Parathyroid adenoma (tissue), 2 donors: ENCODE measurements at regions not wholly inside any gene's neighbourhood (a gene's known extent, or its start where the extent isn't known, plus 50 kb on each side); places are given as distances from the start of the nearest gene placed in this dataset.

Experiments used
- H2AFZ ChIP-seq: fragments of 300-600 bp; sonication (generic); one replicate; pipeline ENCODE4 v1.7.0; 2017; ENCODE audit warnings: antibody characterized with exemption, mild to moderate bottlenecking
- H3K27ac ChIP-seq: fragments of 300-600 bp; sonication (generic); one replicate; pipeline ENCODE4 v1.7.0; 2017
- H3K27me3 ChIP-seq: fragments of 300-600 bp; sonication (generic); one replicate; pipeline ENCODE4 v1.7.0; 2017; ENCODE audit warnings: low read length; ENCODE audit not compliant: control insufficient read depth, insufficient read depth
- H3K36me3 ChIP-seq: fragments of 300-600 bp; sonication (generic); one replicate; pipeline ENCODE4 v1.7.0; 2017; ENCODE audit warnings: low read length; ENCODE audit not compliant: control insufficient read depth, insufficient read depth
- H3K4me1 ChIP-seq: fragments of 300-600 bp; sonication (generic); one replicate; pipeline ENCODE4 v1.7.0; 2017; ENCODE audit warnings: control low read depth
- H3K4me2 ChIP-seq: fragments of 300-600 bp; sonication (generic); one replicate; pipeline ENCODE4 v1.7.0; 2017; ENCODE audit warnings: low read length
- H3K4me3 ChIP-seq: fragments of 300-600 bp; sonication (generic); one replicate; pipeline ENCODE4 v1.7.0; 2017; ENCODE audit warnings: low read depth, low read length
- H3K79me2 ChIP-seq: fragments of 300-600 bp; sonication (generic); one replicate; pipeline ENCODE4 v1.7.0; 2017; ENCODE audit warnings: control low read depth
- H3K9ac ChIP-seq: fragments of 300-600 bp; sonication (generic); one replicate; pipeline ENCODE4 v1.7.0; 2017; ENCODE audit warnings: mild to moderate bottlenecking
- H3K9me3 ChIP-seq: fragments of 300-600 bp; sonication (generic); one replicate; pipeline ENCODE4 v1.7.0; 2017; ENCODE audit warnings: low read length; ENCODE audit not compliant: control insufficient read depth
- TF ChIP-seq, protein P1 (sequence below): fragments of 300-600 bp; sonication (generic); IDR thresholded peaks from one replicate; pipeline ENCODE4 v1.7.0; 2017; ENCODE audit warnings: antibody characterized with exemption, mild to moderate bottlenecking
- donor health status: primary hyperparathyroidism.

- H3K4me3 ChIP-seq = no peak overlapping the region
- peak overlapping the region; percentile 7 for H2AFZ ChIP-seq
- no peaks in the 10 kb centered on the region for H3K27me3 ChIP-seq
- H3K79me2 ChIP-seq = no peaks in the 10 kb centered on the region
- H3K27ac ChIP-seq = no peak overlapping the region
- no peaks in the 10 kb centered on the region for H3K9me3 ChIP-seq
- TF ChIP-seq, protein P1, sequence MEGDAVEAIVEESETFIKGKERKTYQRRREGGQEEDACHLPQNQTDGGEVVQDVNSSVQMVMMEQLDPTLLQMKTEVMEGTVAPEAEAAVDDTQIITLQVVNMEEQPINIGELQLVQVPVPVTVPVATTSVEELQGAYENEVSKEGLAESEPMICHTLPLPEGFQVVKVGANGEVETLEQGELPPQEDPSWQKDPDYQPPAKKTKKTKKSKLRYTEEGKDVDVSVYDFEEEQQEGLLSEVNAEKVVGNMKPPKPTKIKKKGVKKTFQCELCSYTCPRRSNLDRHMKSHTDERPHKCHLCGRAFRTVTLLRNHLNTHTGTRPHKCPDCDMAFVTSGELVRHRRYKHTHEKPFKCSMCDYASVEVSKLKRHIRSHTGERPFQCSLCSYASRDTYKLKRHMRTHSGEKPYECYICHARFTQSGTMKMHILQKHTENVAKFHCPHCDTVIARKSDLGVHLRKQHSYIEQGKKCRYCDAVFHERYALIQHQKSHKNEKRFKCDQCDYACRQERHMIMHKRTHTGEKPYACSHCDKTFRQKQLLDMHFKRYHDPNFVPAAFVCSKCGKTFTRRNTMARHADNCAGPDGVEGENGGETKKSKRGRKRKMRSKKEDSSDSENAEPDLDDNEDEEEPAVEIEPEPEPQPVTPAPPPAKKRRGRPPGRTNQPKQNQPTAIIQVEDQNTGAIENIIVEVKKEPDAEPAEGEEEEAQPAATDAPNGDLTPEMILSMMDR = no peak
- no peaks in the 10 kb centered on the region for H3K36me3 ChIP-seq
- H3K9ac ChIP-seq = no peak overlapping the region
- H3K4me1 ChIP-seq = peaks cover 19% of the 10 kb centered on the region
- no peak overlapping the region for H3K4me2 ChIP-seq
Observed at GRCh38 chr10:44202952-44203351, 181.9 kb downstream of the CXCL12 start.

- H2AFZ ChIP-seq = no peak overlapping the region
- no peak overlapping the region for H3K9ac ChIP-seq
- no peak overlapping the region for H3K4me2 ChIP-seq
- H3K27ac ChIP-seq = no peak overlapping the region
- TF ChIP-seq, protein P1 = no peak
- H3K4me1 ChIP-seq = peaks cover 19% of the 10 kb centered on the region
- H3K4me3 ChIP-seq = no peak overlapping the region
- no peaks in the 10 kb centered on the region for H3K79me2 ChIP-seq
- H3K9me3 ChIP-seq = no peaks in the 10 kb centered on the region
- no peaks in the 10 kb centered on the region for H3K36me3 ChIP-seq
- no peaks in the 10 kb centered on the region for H3K27me3 ChIP-seq
Observed at GRCh38 chr10:44201656-44202055, 183.2 kb downstream of the CXCL12 start.

GRCh38 chr10:44201011-44201410 lies 183.9 kb downstream of the CXCL12 start:
- H3K9ac ChIP-seq = no peak overlapping the region
- TF ChIP-seq, protein P1 = no peak

DNA sequence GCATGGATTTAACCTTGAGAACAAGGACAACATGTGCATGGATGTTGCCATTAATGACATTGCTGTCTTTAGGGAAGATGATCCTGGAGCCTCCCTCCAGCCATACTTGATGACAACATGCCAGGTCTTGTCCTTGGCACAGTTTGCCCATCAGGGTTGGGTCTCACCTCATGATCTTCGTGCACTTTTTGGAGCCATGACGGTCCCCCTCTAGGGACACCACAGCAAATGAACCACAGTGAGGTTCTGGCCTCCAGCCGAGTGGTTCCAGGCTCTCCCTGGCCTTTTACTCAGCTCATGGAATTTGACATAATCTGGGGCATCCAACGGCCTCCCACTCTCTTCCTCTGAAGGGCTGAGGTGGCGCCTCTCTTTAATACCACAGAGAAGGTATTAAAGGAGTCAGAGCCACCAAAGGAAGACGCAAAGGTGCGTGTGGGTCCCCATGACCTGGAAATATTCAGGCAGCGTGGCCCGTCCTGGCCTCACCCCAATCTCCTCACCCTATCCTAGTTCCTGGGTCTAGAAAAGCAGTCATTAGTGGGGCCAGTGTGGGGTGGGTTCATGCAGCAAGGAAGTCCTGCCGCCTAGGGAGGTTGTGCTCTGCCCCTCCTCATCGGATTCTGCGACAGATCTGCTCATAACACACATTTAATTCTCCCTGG lies 184.8 kb downstream of the CXCL12 start:
- no peak overlapping the region for H3K27ac ChIP-seq
- H3K9me3 ChIP-seq = no peaks in the 10 kb centered on the region
- no peak overlapping the region for H3K4me3 ChIP-seq
- TF ChIP-seq, protein P1 = no peak
- H3K27me3 ChIP-seq = no peaks in the 10 kb centered on the region
- peaks cover 27% of the 10 kb centered on the region for H3K4me1 ChIP-seq
- no peak overlapping the region for H2AFZ ChIP-seq
- H3K79me2 ChIP-seq = no peaks in the 10 kb centered on the region
- H3K36me3 ChIP-seq = no peaks in the 10 kb centered on the region
- H3K9ac ChIP-seq = no peak overlapping the region
- H3K4me2 ChIP-seq = no peak overlapping the region

More at GRCh38 chr10:44201011-44201410, 183.9 kb downstream of the CXCL12 start:
- H3K27ac ChIP-seq = no peak overlapping the region
- H3K9me3 ChIP-seq = no peaks in the 10 kb centered on the region
- H3K36me3 ChIP-seq = no peaks in the 10 kb centered on the region
- no peak overlapping the region for H3K4me2 ChIP-seq
- no peak overlapping the region for H3K4me3 ChIP-seq
- H3K79me2 ChIP-seq = no peaks in the 10 kb centered on the region
- H3K27me3 ChIP-seq = no peaks in the 10 kb centered on the region
- H3K4me1 ChIP-seq = peaks cover 21% of the 10 kb centered on the region
- no peak overlapping the region for H2AFZ ChIP-seq

DNA sequence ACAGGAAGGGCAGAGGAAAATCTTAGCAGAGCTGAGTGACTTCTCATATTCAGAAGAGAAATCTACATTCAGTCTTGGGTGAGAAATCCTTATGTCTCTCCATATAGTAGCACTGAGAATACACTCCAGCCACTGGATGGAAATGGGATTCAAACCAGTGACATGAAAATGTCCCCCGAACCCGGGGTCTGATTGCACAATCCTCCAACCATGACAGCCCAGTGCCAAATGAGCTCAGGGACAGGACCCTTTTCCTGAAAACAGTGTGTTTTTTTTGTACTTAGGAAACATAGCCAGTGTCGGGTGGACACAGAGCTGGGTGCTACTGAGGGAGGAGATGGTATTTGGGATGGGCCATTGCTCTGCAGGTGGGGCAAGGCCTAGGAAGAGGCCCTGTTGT lies 185.6 kb downstream of the CXCL12 start:
- no peak overlapping the region for H3K9ac ChIP-seq
- H3K36me3 ChIP-seq = no peaks in the 10 kb centered on the region
- H3K79me2 ChIP-seq = no peaks in the 10 kb centered on the region
- peak overlapping the region; percentile 52 for H2AFZ ChIP-seq
- no peak overlapping the region for H3K4me2 ChIP-seq
- TF ChIP-seq, protein P1 = no peak
- H3K4me3 ChIP-seq = no peak overlapping the region
- peaks cover 30% of the 10 kb centered on the region for H3K4me1 ChIP-seq
- no peak overlapping the region for H3K27ac ChIP-seq
- H3K9me3 ChIP-seq = no peaks in the 10 kb centered on the region
- no peaks in the 10 kb centered on the region for H3K27me3 ChIP-seq
